ENCODE measurements at regions not wholly inside any gene's neighbourhood (a gene's known extent, or its start where the extent isn't known, plus 50 kb on each side); places are given as distances from the start of the nearest gene placed in this dataset.

- no peaks in the 10 kb centered on the region for H3K4me1 Mint-ChIP-seq
- H3K27ac Mint-ChIP-seq, result no peak overlapping the region
- DNase-seq (ENCODE audit: low spot score in 2 of 2) (no peak), ATAC-seq (ENCODE audit: low read depth) (no peak)
- peaks cover 16% of the 10 kb centered on the region for H3K27me3 Mint-ChIP-seq
- H3K4me3 Mint-ChIP-seq, result no peak overlapping the region
- H3K36me3 Mint-ChIP-seq, result no peaks in the 10 kb centered on the region
- no peaks in the 10 kb centered on the region for H3K9me3 Mint-ChIP-seq
These were observed 361.0 kb downstream of the SETD4 start for GRCh38 chr21:35699361-35699760.

DNA sequence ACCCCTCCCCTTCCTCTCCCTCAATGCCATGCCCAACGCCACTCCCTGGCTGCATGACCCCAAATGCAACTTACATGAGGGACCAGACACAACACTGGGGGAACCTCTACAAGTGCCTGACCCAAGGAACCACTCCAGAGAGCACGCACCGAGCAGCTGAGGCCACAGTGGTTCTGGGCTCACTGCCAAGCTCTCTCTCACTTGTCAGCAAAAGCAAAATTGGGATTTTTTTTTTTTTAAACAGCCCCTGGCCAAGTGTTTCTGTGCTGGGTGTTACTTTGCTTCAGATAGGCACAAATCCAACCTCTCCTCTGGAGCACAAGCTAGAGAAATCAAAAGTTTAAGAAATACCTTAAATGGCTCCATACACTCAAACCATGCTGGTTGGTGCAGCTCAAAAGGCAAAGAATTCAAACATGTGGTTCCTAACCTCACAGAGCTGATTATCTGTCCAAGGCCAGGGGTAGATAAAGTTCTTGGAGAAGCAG lies 363.0 kb downstream of the SETD4 start:
- H3K4me1 Mint-ChIP-seq, result no peaks in the 10 kb centered on the region
- no peak overlapping the region for H3K4me3 Mint-ChIP-seq
- no peaks in the 10 kb centered on the region for H3K36me3 Mint-ChIP-seq
- H3K9me3 Mint-ChIP-seq, result no peaks in the 10 kb centered on the region
- H3K27ac Mint-ChIP-seq, result no peak overlapping the region
- peaks cover 10% of the 10 kb centered on the region for H3K27me3 Mint-ChIP-seq
- no peak for ATAC-seq (ENCODE audit: low read depth)
- DNase-seq (ENCODE audit: low spot score in 2 of 2), result no peak

DNA sequence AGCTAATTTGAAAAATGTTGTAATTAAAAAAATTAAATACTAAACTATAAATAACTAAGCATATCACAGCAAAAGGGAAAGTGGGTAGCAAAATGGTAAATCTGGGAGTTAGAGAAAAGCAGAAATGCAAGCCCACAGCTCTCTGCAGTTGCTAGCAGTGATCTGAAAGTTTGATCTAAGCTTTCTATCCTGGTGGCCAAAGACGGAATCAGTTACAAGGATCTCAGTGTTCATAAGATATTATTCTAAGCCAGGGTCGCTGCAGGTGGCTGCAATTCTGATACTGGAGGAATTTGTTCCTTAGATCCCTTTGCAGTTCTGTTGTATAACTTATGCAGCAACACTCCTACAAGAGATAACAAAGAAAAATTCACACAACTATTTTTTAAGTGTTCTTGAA lies 363.7 kb downstream of the SETD4 start:
- H3K27ac Mint-ChIP-seq, result no peak overlapping the region
- H3K4me1 Mint-ChIP-seq, result no peaks in the 10 kb centered on the region
- H3K4me3 Mint-ChIP-seq, result no peak overlapping the region
- ATAC-seq (ENCODE audit: low read depth) (no peak), DNase-seq (ENCODE audit: low spot score in 2 of 2) (no peak)
- peaks cover 10% of the 10 kb centered on the region for H3K27me3 Mint-ChIP-seq
- H3K9me3 Mint-ChIP-seq, result peaks cover 4% of the 10 kb centered on the region
- no peaks in the 10 kb centered on the region for H3K36me3 Mint-ChIP-seq

DNA sequence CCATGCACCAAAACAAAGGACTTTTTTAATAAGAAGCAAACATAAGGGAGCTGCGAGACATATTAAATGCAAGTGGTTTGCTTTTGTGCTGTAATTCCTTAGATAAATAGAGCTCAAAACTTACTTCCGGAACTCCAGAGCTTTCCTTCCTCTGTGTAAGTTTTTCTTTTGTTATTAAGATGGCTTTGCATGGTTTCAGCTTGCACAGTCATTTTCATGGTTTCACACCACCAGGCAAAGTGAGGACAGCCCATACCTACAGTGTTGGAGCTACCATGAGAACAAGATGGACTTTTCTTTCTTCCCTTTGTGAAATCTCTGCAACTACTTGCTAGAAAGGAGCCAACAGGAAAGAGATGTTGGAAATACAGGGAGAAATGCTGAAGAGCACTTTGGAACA lies 368.0 kb downstream of the SETD4 start:
- Mint-ChIP-seq H3K27ac (no peak overlapping the region), H3K27me3 (peaks cover 17% of the 10 kb centered on the region), H3K9me3 (peaks cover 4% of the 10 kb centered on the region), H3K36me3 (no peaks in the 10 kb centered on the region), H3K4me3 (no peak overlapping the region), H3K4me1 (no peaks in the 10 kb centered on the region)
- ATAC-seq (ENCODE audit: low read depth) (no peak), DNase-seq (ENCODE audit: low spot score in 2 of 2) (no peak)

DNA sequence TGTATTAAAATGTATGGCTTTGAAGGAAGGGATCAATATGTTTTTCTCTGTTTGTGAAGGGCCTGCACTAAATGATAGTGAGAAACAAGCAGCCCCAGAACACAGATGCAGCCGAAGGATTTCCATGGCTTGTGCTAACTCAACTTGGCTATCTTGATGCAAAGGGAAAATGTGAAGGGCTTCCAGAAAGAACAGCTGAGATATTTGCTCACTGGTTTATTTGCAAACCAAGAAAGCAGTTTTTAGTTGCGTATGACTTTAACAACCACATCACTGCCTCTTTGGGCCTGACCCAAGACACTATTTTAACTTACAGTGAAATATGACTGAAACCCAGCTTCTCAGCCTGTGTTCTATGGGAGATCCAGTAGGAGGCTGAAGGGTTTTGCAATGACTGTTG lies 369.9 kb downstream of the SETD4 start:
- Mint-ChIP-seq H3K27me3 (peaks cover 20% of the 10 kb centered on the region), H3K9me3 (peaks cover 4% of the 10 kb centered on the region), H3K27ac (no peak overlapping the region), H3K36me3 (no peaks in the 10 kb centered on the region), H3K4me1 (no peaks in the 10 kb centered on the region), H3K4me3 (no peak overlapping the region)
- DNase-seq (ENCODE audit: low spot score in 2 of 2), result no peak
- ATAC-seq (ENCODE audit: low read depth), result no peak

DNA sequence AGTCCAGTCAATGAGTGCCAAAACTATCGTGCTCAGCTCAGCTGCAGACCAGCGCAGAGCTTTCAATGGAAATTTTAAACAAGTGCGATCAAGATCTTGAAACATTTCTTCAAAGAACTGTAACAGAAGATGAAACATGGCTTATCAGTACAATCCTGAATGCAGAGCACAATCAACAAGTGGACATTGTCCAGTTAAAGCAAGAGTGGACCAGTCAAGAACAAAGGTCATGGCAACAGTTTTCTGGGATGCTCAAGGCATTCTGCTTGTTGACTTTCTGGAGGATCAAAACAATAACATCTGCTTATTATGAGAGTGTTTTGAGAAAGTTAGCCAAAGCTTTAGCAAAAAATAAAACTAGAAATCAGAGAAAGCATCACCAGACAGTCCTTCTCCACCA lies 374.2 kb downstream of the SETD4 start:
- ATAC-seq (ENCODE audit: low read depth), result no peak
- no peak overlapping the region for H3K4me3 Mint-ChIP-seq
- H3K27me3 Mint-ChIP-seq, result peaks cover 28% of the 10 kb centered on the region
- DNase-seq (ENCODE audit: low spot score in 2 of 2), result no peak
- no peaks in the 10 kb centered on the region for H3K36me3 Mint-ChIP-seq
- no peaks in the 10 kb centered on the region for H3K4me1 Mint-ChIP-seq
- H3K27ac Mint-ChIP-seq, result no peak overlapping the region
- H3K9me3 Mint-ChIP-seq, result no peaks in the 10 kb centered on the region

DNA sequence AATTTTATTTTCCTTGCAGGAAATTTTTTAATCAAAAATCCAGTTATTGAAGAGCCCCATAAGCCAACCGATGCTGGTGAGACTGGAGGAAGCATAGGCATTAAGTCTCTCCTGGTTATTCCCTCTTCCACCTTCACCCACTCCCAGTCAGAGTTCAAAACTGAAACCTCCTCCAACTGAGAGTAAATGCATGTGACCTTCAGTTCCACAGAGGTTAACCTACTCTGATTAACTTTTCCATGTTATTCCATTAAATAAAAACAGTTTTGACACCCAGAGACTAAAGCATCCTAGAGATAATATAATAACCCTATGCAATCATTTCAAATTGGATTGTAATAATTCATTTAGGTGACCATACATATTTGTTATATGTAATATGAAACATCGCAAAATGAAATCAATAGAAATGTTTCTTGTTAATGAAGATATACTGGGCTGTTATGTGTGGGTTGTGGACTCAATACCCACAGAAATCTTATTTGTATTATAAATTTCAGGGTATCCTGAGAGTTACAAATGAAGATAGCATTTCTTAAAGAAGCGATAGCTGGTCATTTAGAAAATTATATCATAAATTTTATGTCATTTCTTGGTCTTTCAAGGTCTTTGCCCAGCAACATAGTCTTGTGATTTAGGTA lies 376.5 kb downstream of the SETD4 start:
- ATAC-seq (ENCODE audit: low read depth), result no peak
- no peak overlapping the region for H3K27ac Mint-ChIP-seq
- no peak for DNase-seq (ENCODE audit: low spot score in 2 of 2)
- H3K4me1 Mint-ChIP-seq, result no peaks in the 10 kb centered on the region
- no peaks in the 10 kb centered on the region for H3K9me3 Mint-ChIP-seq
- no peaks in the 10 kb centered on the region for H3K36me3 Mint-ChIP-seq
- H3K27me3 Mint-ChIP-seq, result peaks cover 21% of the 10 kb centered on the region
- no peak overlapping the region for H3K4me3 Mint-ChIP-seq

GRCh38 chr21:35682904-35683549 lies 377.3 kb downstream of the SETD4 start:
- no peaks in the 10 kb centered on the region for H3K36me3 Mint-ChIP-seq

DNA sequence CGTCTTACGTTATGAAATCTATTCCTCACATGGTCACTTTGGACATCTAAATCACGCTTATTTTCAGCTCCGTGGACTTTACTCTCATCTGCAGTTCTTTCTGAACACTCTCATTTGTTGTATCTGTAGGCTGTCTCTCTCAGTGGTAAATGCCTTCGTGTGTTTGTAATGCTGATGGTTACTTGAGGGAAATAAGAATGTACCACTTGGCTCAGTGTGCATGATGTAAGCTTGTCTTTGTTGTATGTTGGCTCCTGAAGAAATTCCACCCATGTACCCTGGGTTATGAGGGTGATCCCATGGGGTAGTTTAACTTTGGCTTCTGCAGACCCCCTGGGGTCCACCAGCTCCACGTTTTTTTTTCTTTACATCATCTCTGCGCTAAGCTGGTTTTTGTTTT lies 378.4 kb downstream of the SETD4 start:
- Mint-ChIP-seq H3K9me3 (peaks cover 3% of the 10 kb centered on the region), H3K36me3 (no peaks in the 10 kb centered on the region), H3K4me1 (no peaks in the 10 kb centered on the region), H3K4me3 (no peak overlapping the region), H3K27me3 (peaks cover 15% of the 10 kb centered on the region), H3K27ac (no peak overlapping the region)
- no peak for ATAC-seq (ENCODE audit: low read depth)
- DNase-seq (ENCODE audit: low spot score in 2 of 2), result no peak

More at GRCh38 chr21:35682904-35683549, 377.3 kb downstream of the SETD4 start:
- H3K9me3 Mint-ChIP-seq, result peaks cover 3% of the 10 kb centered on the region
- H3K27ac Mint-ChIP-seq, result no peak overlapping the region
- peaks cover 23% of the 10 kb centered on the region for H3K27me3 Mint-ChIP-seq
- no peak for ATAC-seq (ENCODE audit: low read depth)
- DNase-seq (ENCODE audit: low spot score in 2 of 2), result no peak
- H3K4me3 Mint-ChIP-seq, result no peak overlapping the region
- H3K4me1 Mint-ChIP-seq, result no peaks in the 10 kb centered on the region

DNA sequence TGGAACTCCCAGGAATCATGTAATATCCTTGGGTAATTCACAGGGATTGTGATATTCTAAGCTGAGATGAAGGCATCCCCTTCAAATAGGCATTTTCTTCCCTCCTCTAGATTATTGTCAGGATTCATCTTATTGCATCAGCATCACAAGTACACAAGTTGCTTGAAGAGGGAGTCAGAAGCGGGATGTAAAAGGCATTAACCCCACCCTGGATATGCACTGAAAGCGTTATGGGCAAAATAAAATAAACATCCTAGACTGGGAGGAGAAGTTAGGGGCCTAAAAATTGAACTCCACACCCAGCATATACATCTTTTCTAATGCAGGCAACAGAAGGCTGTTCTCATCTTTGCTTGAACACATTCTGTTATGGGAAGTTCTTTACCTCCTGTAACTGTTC lies 381.2 kb downstream of the SETD4 start:
- Mint-ChIP-seq H3K36me3 (no peaks in the 10 kb centered on the region), H3K27ac (no peak overlapping the region), H3K4me1 (no peaks in the 10 kb centered on the region), H3K4me3 (no peak overlapping the region), H3K27me3 (peaks cover 17% of the 10 kb centered on the region), H3K9me3 (peaks cover 3% of the 10 kb centered on the region)
- ATAC-seq (ENCODE audit: low read depth) (no peak), DNase-seq (ENCODE audit: low spot score in 2 of 2) (no peak)

- Mint-ChIP-seq H3K27ac (no peak overlapping the region), H3K36me3 (no peaks in the 10 kb centered on the region), H3K4me3 (no peak overlapping the region), H3K27me3 (peaks cover 17% of the 10 kb centered on the region), H3K4me1 (no peaks in the 10 kb centered on the region), H3K9me3 (peaks cover 3% of the 10 kb centered on the region)
- no peak for DNase-seq (ENCODE audit: low spot score in 2 of 2)
- no peak for ATAC-seq (ENCODE audit: low read depth)
These were observed 381.9 kb downstream of the SETD4 start for GRCh38 chr21:35678393-35678792.

GRCh38 chr21:35677298-35677841 lies 383.0 kb downstream of the SETD4 start:
- Mint-ChIP-seq H3K4me1 (no peaks in the 10 kb centered on the region), H3K27me3 (peaks cover 14% of the 10 kb centered on the region), H3K4me3 (no peak overlapping the region), H3K36me3 (no peaks in the 10 kb centered on the region), H3K9me3 (peaks cover 3% of the 10 kb centered on the region), H3K27ac (no peak overlapping the region)
- no peak for ATAC-seq (ENCODE audit: low read depth)
- no peak for DNase-seq (ENCODE audit: low spot score in 2 of 2)

DNA sequence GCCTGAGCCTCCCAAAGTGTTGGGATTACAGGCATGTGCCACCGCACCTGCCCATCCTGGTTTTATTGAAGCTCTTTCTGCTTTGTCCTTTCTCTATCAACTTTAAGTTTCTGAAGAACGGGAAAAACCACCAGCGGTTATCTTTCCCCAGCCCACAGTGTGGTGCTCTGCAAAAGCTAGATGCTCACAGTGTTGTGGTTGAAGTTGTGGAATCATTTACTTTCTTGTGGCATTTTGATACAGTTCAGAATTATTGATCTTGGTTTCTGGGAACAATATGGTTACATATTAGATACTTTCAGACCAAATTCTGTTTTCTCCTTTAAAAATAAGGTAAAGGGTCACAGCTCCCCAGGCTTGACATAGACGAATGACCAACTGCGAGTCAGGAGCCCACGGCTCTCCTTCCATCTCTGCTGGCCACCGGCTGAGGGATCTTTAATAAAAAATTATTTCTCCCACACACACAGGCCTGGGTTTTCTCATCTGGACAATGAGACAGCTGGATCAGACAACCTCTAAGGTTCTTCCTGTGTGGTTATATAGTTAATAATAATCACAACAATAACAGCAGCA lies 385.3 kb downstream of the SETD4 start:
- H3K4me1 Mint-ChIP-seq, result no peaks in the 10 kb centered on the region
- H3K27me3 Mint-ChIP-seq, result peaks cover 11% of the 10 kb centered on the region
- H3K4me3 Mint-ChIP-seq, result no peak overlapping the region
- no peak overlapping the region for H3K27ac Mint-ChIP-seq
- H3K36me3 Mint-ChIP-seq, result no peaks in the 10 kb centered on the region
- H3K9me3 Mint-ChIP-seq, result peaks cover 3% of the 10 kb centered on the region
- DNase-seq (ENCODE audit: low spot score in 2 of 2), result no peak
- no peak for ATAC-seq (ENCODE audit: low read depth)

GRCh38 chr21:35674091-35674671 lies 386.1 kb downstream of the SETD4 start:
- no peaks in the 10 kb centered on the region for H3K4me1 Mint-ChIP-seq
- no peak for DNase-seq (ENCODE audit: low spot score in 2 of 2)
- no peaks in the 10 kb centered on the region for H3K36me3 Mint-ChIP-seq
- H3K9me3 Mint-ChIP-seq, result peaks cover 3% of the 10 kb centered on the region
- H3K27ac Mint-ChIP-seq, result no peak overlapping the region
- H3K4me3 Mint-ChIP-seq, result no peak overlapping the region
- H3K27me3 Mint-ChIP-seq, result peaks cover 11% of the 10 kb centered on the region
- no peak for ATAC-seq (ENCODE audit: low read depth)

Measured in memory B cell (primary cell).